Activated T-helper 2 cell treated with anti-CD3 and anti-CD28 coated beads, Interferon-gamma antibody, Interleukin-2, Interleukin-4, amounts not matched to agents 10 μg/mL and 5 μg/mL and 100 μg/mL, durations not matched to agents 14 hours and 24 hours and 36 hours (primary cell): ENCODE measurements at regions not wholly inside any gene's neighbourhood (a gene's known extent, or its start where the extent isn't known, plus 50 kb on each side); places are given as distances from the start of the nearest gene placed in this dataset.

Experiments
- DNase-seq: peaks from one replicate; pipeline ENCODE4 v3.0.0; 2021; ENCODE audit warnings: low spot score
- H3K27ac Mint-ChIP-seq: one replicate; pipeline ENCODE4 v1.8.0; 2021; ENCODE audit warnings: mixed read lengths
- H3K27me3 Mint-ChIP-seq: one replicate; pipeline ENCODE4 v1.8.0; 2021; ENCODE audit warnings: low read depth, mixed read lengths
- H3K36me3 Mint-ChIP-seq: one replicate; pipeline ENCODE4 v1.8.0; 2021; ENCODE audit warnings: low read depth, mixed read lengths
- H3K4me1 Mint-ChIP-seq: one replicate; pipeline ENCODE4 v1.8.0; 2021; ENCODE audit warnings: low read depth, mixed read lengths
- H3K4me3 Mint-ChIP-seq: one replicate; pipeline ENCODE4 v1.8.0; 2021; ENCODE audit warnings: low read depth, mild to moderate bottlenecking, moderate library complexity, mixed read lengths
- H3K9me3 Mint-ChIP-seq: one replicate; pipeline ENCODE4 v1.8.0; 2021; ENCODE audit warnings: mixed read lengths
- intact Hi-C: fragments of 100-400 bp; cut with micrococcal nuclease; formaldehyde crosslinking; loops from one replicate; pipeline ENCODE4 v1.15.1; 2023

DNA sequence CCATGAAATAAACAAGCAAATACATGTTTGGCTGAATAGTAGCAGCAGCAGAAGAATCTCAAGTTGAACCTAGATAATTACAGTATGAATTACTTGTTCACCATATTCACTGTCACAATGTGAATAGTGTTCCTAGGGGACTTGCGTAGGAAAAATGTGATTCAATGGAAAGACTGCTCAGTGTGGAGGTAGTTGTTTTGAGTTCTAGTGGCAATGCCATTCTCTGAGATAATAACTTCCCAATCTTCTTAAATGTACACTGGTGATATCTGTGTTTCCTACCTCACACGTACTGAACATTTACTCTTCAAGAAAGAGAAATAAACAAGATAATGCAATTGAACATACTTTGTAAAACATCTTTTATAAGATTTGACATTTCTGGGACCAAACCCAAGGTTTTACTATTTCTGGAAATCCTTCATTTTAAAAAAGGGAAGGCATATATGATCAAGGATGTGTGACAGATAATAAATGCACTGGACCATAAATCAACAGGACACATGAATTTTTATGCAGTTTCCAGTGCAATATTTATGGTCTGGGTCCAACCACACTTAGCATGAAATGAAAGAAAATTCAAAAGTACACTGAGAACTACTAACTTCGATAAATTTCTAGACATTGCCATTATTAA is 598.3 kb upstream of the ZNF385D start:
- Mint-ChIP-seq H3K4me1 (no peaks in the 10 kb centered on the region), H3K36me3 (no peaks in the 10 kb centered on the region), H3K27ac (no peak overlapping the region), H3K4me3 (no peak overlapping the region), H3K27me3 (no peaks in the 10 kb centered on the region), H3K9me3 (no peaks in the 10 kb centered on the region)
- no peak for DNase-seq
- intact Hi-C loops: no loop called here

DNA sequence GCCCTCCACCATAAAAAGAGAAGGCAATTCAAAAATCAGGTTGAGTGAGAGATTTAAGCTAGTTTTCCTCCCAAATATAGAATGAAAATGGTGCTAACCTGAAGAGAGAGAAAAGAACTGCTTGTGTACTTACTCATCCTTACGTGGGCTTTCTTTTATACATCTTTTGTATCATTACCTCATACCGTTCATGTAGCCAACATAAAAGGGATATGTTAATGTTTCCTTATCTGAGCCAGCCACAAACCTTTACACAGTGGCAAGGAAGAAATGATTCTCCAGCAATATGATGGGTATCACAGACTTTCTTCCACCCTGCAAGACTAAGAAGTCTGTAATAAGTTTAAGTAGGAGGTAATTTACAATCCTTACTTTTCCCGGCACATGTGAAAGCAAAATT is 600.8 kb upstream of the ZNF385D start:
- Mint-ChIP-seq H3K36me3 (no peaks in the 10 kb centered on the region), H3K9me3 (no peaks in the 10 kb centered on the region), H3K4me3 (no peak overlapping the region), H3K27me3 (no peaks in the 10 kb centered on the region), H3K4me1 (no peaks in the 10 kb centered on the region), H3K27ac (no peak overlapping the region)
- no peak for DNase-seq
- intact Hi-C loops: no loop called here

DNA sequence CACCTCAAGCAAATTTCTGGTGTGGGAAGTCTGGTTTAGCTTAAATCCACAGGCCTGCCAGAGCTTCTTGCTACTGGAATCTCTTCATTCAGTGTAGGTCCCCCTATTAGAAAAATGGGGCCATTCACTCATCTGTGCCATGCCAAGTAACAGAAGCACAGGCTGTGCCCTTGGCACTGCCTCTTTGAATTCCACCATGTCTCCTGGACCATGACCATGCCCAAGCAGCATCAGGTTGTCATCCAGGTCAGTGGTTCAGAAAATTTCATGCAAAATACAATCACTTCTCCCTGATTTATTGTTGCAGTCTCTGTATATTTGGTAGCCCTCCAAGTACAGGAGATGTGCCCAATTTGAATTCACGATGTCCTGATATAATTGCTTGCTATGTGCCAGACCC is 602.1 kb upstream of the ZNF385D start:
- Mint-ChIP-seq H3K9me3 (no peaks in the 10 kb centered on the region), H3K4me3 (no peak overlapping the region), H3K27ac (no peak overlapping the region), H3K27me3 (no peaks in the 10 kb centered on the region), H3K4me1 (no peaks in the 10 kb centered on the region), H3K36me3 (no peaks in the 10 kb centered on the region)
- DNase-seq: no peak
- intact Hi-C loops: no loop called here

DNA sequence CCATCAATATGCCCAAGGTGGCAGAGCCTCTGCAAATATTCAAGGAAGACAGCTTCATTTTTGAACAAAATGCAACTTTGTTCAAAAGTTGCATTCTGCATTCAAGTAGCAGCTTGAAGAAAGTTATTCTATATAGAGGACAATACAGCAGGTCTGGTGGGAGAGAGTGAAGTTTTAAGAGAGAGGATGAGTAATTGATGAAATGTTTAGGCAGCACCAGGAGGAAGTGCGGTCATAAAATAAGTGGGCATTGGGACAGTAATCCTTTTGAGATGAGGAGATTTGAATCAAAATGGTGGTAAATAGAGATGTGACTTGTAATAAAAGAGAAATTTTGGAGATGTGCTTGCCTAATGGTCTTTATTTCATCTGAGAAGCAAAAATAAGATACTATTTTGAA is 607.3 kb upstream of the ZNF385D start:
- H3K4me1 Mint-ChIP-seq: no peaks in the 10 kb centered on the region
- intact Hi-C loops: no loop called here

DNA sequence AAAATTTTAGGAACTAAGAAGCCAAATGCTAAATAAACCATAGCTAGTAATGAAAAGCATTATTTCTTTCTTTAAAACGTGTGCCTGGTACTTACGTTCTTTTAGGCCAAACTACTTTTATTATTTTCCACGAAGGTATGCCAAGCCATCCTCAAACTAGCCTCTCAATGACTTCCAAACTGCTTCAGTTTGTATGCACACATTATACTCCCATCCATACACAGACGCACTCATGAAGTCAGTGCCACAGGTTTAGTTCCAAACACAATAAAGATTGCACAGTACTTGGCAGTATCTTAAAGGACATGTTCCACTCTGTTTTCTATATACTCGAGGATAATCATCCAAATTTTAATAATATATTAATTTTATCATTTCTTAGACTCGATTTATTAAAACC is 609.2 kb upstream of the ZNF385D start:
- Mint-ChIP-seq H3K4me1 (no peaks in the 10 kb centered on the region), H3K4me3 (no peak overlapping the region), H3K27ac (no peak overlapping the region), H3K9me3 (no peaks in the 10 kb centered on the region), H3K36me3 (no peaks in the 10 kb centered on the region), H3K27me3 (no peaks in the 10 kb centered on the region)
- no peak for DNase-seq
- intact Hi-C loops: no loop called here

More for the DNA sequence above, 607.3 kb upstream of the ZNF385D start:
- Mint-ChIP-seq H3K27me3 (no peaks in the 10 kb centered on the region), H3K9me3 (no peaks in the 10 kb centered on the region), H3K36me3 (no peaks in the 10 kb centered on the region), H3K4me3 (no peak overlapping the region), H3K27ac (no peak overlapping the region)
- DNase-seq: no peak

DNA sequence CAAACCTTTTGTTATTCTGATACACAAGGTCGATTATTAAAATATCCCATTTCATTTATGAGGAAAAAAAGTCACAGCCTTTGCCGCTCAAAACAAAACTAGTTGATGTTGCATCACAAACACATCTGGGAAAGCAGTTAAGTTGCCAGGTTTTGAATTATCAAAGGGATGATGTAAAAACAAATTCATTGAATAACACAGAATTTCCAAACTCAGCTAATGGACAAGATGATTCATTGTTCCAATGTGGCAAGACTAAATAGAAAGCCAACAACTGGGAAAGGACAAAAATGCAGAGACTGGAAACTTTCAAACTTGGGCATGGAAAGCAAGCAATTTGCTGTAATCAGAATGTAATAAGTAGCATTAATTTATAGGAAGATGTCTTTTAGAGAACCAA is 610.0 kb upstream of the ZNF385D start:
- intact Hi-C loops: no loop called here
- Mint-ChIP-seq H3K27ac (no peak overlapping the region), H3K4me1 (no peaks in the 10 kb centered on the region), H3K9me3 (no peaks in the 10 kb centered on the region), H3K27me3 (no peaks in the 10 kb centered on the region), H3K4me3 (no peak overlapping the region), H3K36me3 (no peaks in the 10 kb centered on the region)
- DNase-seq: no peak

DNA sequence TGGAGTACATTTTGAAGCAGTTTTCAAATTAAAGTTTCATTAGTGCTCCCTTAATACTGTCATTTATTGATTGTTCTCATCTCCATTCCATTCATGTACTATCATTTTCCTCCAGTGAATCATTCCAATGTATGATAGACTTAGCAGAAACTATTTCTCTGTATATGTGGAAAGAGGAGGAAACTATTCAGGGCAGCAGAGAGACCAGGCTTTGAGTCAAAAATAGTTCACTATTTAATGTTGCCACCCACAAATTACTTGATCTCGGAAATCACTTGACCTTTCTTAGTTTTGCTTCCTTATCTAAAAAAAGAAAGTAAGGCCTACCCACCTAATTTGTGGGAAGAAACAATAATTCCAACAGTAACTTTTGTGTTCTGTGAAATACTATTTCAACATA is 610.5 kb upstream of the ZNF385D start:
- DNase-seq: no peak
- H3K36me3 Mint-ChIP-seq: no peaks in the 10 kb centered on the region
- H3K27me3 Mint-ChIP-seq: no peaks in the 10 kb centered on the region
- intact Hi-C loops: no loop called here
- H3K9me3 Mint-ChIP-seq: no peaks in the 10 kb centered on the region
- H3K27ac Mint-ChIP-seq: no peak overlapping the region
- no peaks in the 10 kb centered on the region for H3K4me1 Mint-ChIP-seq
- no peak overlapping the region for H3K4me3 Mint-ChIP-seq

DNA sequence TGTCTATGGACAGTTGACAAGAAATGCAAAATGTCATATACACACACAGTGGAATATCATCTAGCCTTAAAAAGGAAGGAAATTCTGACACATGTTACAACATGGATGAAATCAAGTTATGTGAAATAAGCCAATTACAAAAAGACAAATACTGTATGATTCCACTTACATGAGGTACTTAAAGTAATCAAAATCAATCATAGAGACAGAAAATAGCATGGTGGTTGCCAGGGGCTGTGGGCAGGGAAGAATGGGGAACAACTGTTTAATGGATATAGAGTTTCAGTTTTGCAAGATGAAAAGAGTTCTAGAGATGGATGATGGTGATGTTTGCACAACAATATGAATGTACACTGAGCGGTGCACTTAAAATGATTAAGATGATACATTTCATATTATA is 613.8 kb upstream of the ZNF385D start:
- no peak for DNase-seq
- H3K4me1 Mint-ChIP-seq: no peaks in the 10 kb centered on the region
- no peaks in the 10 kb centered on the region for H3K9me3 Mint-ChIP-seq
- no peak overlapping the region for H3K27ac Mint-ChIP-seq
- no peaks in the 10 kb centered on the region for H3K36me3 Mint-ChIP-seq
- intact Hi-C loops: no loop called here
- no peak overlapping the region for H3K4me3 Mint-ChIP-seq
- no peaks in the 10 kb centered on the region for H3K27me3 Mint-ChIP-seq

DNA sequence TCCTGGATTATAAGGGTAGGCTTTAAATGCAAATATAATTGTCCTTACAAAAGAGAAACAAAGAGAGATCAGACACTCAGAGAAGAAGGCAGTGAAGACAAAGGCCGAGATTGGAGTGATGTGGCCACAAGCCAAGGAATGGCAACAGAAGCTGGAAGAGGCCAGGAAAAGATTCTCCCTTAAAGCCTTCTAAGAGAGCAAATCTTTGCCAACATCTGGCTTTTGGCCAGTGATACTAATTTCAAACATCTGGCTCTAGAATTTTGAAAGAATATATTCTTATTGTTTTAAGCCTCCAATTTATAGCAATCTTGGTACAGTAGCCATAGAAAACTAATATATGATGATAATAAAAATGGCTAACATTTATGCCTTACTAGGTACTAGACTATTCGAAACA is 615.8 kb upstream of the ZNF385D start:
- H3K9me3 Mint-ChIP-seq: no peaks in the 10 kb centered on the region
- peaks cover 11% of the 10 kb centered on the region for H3K27me3 Mint-ChIP-seq
- no peak for DNase-seq
- H3K27ac Mint-ChIP-seq: no peak overlapping the region
- no peak overlapping the region for H3K4me3 Mint-ChIP-seq
- no peaks in the 10 kb centered on the region for H3K36me3 Mint-ChIP-seq
- no peaks in the 10 kb centered on the region for H3K4me1 Mint-ChIP-seq
- intact Hi-C loops: no loop called here

DNA sequence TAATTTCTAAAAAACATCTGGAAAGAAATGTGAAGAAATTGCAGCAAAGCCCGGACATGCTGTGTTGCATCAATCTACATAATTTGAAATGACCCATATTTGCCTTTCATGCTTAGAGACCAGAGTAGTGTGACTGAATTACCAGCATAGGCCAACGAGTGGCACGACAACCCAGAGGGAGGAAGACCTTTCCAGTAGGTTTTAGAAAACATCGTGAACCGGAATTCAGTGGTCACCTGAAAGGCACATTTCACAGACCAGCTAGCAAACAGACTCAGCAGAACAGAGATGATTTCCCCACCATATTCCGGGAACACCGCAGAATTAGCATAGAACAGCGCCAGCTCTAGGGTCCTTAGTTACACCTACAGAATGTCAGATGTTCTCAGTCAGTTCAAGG is 620.0 kb upstream of the ZNF385D start:
- H3K27ac Mint-ChIP-seq: no peak overlapping the region
- peaks cover 19% of the 10 kb centered on the region for H3K27me3 Mint-ChIP-seq
- no peaks in the 10 kb centered on the region for H3K4me1 Mint-ChIP-seq
- no peak overlapping the region for H3K4me3 Mint-ChIP-seq
- H3K9me3 Mint-ChIP-seq: no peaks in the 10 kb centered on the region
- intact Hi-C loops: no loop called here
- no peak for DNase-seq
- no peaks in the 10 kb centered on the region for H3K36me3 Mint-ChIP-seq

DNA sequence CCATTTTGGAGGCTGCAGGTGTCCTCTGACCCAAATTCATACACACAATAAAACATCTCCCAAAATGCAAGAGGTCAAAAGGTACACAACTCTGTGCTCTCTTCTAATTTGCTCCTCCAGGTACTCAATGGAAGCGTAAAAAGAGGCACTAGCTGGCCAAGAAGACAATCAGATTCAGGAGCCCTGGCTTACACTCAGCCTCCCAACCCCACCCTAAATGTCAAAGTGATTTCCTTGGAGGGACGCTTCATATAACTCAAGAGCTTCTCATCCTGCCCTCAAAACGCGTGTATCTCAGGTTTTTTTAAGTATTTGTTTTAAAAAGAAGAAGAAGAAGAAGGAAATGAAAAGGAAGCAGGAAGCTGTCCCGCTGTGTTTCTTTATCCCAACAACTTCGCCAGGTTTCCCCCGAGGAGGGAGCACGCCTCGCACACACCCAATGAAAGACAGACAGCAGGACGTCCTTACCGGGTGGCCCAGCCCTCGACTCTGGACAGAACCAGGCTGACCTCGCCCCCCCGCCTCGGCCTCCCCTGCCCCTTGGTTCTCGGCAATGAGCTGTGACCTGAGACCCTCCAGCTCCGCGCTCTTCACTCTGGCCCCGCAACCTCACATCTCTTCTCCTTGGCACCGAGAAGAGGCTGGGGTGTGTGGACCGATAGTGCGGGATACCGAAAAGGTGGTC is 620.7 kb upstream of the ZNF385D start:
- intact Hi-C loops: no loop called here
- H3K36me3 Mint-ChIP-seq: no peaks in the 10 kb centered on the region
- no peak overlapping the region for H3K27ac Mint-ChIP-seq
- H3K9me3 Mint-ChIP-seq: no peaks in the 10 kb centered on the region
- peaks cover 19% of the 10 kb centered on the region for H3K27me3 Mint-ChIP-seq
- H3K4me3 Mint-ChIP-seq: no peak overlapping the region
- DNase-seq: no peak
- no peaks in the 10 kb centered on the region for H3K4me1 Mint-ChIP-seq

DNA sequence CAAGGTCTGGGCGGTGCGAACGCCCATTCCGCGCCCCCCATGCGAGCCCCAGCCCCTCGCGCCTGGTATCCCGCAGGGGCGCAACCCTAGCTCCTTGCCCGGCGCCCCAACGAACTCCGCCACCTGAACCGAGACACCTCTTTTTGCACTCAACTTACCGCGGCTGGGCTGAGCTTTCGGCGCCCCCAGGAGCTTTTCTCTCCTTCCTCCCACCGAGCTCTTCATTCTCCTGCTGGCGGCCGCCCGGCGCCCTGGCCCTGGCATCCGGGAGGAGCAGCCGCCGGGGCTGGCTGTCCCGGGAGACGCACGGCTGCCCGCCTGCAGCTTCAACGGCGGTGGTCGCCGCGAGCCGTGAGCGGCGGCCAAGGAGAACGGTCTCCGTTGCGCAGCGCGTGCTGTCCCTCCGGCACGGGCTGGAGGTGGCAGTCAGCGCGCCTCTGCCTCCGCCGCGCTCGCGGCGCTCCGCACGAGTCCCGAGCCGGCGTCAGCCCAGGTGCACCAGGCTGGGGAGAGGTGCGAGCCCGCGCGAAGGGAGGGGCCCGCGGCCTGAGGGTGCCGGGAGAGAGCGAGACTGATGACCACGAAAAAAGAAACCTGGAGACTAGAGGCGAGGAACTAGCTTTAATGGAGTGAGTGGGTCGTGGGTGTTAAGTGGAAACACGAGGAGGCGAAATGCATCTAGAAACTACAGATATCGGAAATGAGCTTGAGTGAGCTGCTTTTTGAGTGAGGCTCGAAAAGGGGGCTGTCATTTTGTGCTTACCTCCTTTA is 621.5 kb upstream of the ZNF385D start:
- Mint-ChIP-seq H3K27me3 (peaks cover 19% of the 10 kb centered on the region), H3K36me3 (no peaks in the 10 kb centered on the region), H3K4me3 (no peak overlapping the region), H3K4me1 (no peaks in the 10 kb centered on the region), H3K27ac (no peak overlapping the region), H3K9me3 (no peaks in the 10 kb centered on the region)
- intact Hi-C loops: no loop called here
- DNase-seq: no peak

DNA sequence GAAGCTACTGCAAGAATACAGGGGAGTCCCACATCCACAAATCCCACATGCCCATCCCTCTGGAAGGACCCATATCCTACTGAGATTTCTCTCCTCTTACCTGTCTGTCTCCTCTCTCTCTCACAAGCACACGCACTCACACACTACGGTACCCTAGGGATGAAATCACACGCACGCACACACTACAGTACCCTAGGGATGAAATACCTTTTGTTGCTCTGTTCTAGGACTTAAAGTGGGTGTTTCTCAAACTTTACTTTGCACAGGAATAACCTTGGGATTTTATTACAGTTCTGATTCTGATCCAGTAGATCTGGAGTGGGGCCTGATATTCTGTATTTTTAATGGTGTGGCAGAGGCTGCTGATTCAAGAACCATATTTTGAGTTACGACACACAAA is 622.2 kb upstream of the ZNF385D start:
- Mint-ChIP-seq H3K9me3 (no peaks in the 10 kb centered on the region), H3K36me3 (no peaks in the 10 kb centered on the region), H3K4me3 (no peak overlapping the region), H3K27me3 (peaks cover 19% of the 10 kb centered on the region), H3K27ac (no peak overlapping the region), H3K4me1 (no peaks in the 10 kb centered on the region)
- intact Hi-C loops: no loop called here
- no peak for DNase-seq
